GM21825 (cell line): ENCODE measurements at regions not wholly inside any gene's neighbourhood (a gene's known extent, or its start where the extent isn't known, plus 50 kb on each side); places are given as distances from the start of the nearest gene placed in this dataset.
A peak's percentile ranks its signal among the peaks of the same experiment; 100 is the strongest.

Source experiments
- ATAC-seq: cut with Tn5 transposase; IDR thresholded peaks from one replicate; pipeline ENCODE4 v1.9.1; 2021; ENCODE audit warnings: mild to moderate bottlenecking, moderate library complexity; ENCODE audit not compliant: unreplicated experiment

- ATAC-seq: no peak
Observed at GRCh38 chr5:68352166-68352565, 136.6 kb downstream of the PIK3R1 start.

- no peak for ATAC-seq
Observed at GRCh38 chr5:68353605-68354004, 138.0 kb downstream of the PIK3R1 start.

- ATAC-seq: no peak
Observed at GRCh38 chr5:68354315-68354714, 138.8 kb downstream of the PIK3R1 start.

- ATAC-seq: no peak
Observed at GRCh38 chr5:68356216-68356615, 140.7 kb downstream of the PIK3R1 start.

GRCh38 chr5:68356623-68357022 lies 141.1 kb downstream of the PIK3R1 start:
- no peak for ATAC-seq

- ATAC-seq: no peak
Observed at GRCh38 chr5:68359699-68360098, 144.1 kb downstream of the PIK3R1 start.

- ATAC-seq: no peak
Observed at GRCh38 chr5:68362331-68362730, 146.8 kb downstream of the PIK3R1 start.

GRCh38 chr5:68365889-68366288 lies 150.3 kb downstream of the PIK3R1 start:
- no peak for ATAC-seq

- no peak for ATAC-seq
Observed at GRCh38 chr5:68367287-68367686, 151.7 kb downstream of the PIK3R1 start.

GRCh38 chr5:68367717-68368116 lies 152.2 kb downstream of the PIK3R1 start:
- ATAC-seq: no peak

- no peak for ATAC-seq
Observed at GRCh38 chr5:68368311-68369022, 152.9 kb downstream of the PIK3R1 start.

GRCh38 chr5:68369023-68369359 lies 153.4 kb downstream of the PIK3R1 start:
- no peak for ATAC-seq

GRCh38 chr5:68369457-68370125 lies 154.0 kb downstream of the PIK3R1 start:
- ATAC-seq: peak; percentile 70

- no peak for ATAC-seq
Observed at GRCh38 chr5:68370196-68370595, 154.6 kb downstream of the PIK3R1 start.

- no peak for ATAC-seq
Observed at GRCh38 chr5:68371607-68372006, 156.1 kb downstream of the PIK3R1 start.

GRCh38 chr5:68372161-68372560 lies 156.6 kb downstream of the PIK3R1 start:
- ATAC-seq: no peak

GRCh38 chr5:68373050-68373449 lies 157.5 kb downstream of the PIK3R1 start:
- ATAC-seq: no peak

- no peak for ATAC-seq
Observed at GRCh38 chr5:68374796-68375518, 159.4 kb downstream of the PIK3R1 start.

- ATAC-seq: no peak
Observed at GRCh38 chr5:68375540-68375939, 160.0 kb downstream of the PIK3R1 start.

- ATAC-seq: no peak
Observed at GRCh38 chr5:68376935-68377334, 161.4 kb downstream of the PIK3R1 start.

GRCh38 chr5:68377733-68378132 lies 162.2 kb downstream of the PIK3R1 start:
- no peak for ATAC-seq

GRCh38 chr5:68378204-68378820 lies 162.8 kb downstream of the PIK3R1 start:
- peak; percentile 83 for ATAC-seq
